HCT116 (cell line): ENCODE measurements at regions not wholly inside any gene's neighbourhood (a gene's known extent, or its start where the extent isn't known, plus 50 kb on each side); places are given as distances from the start of the nearest gene placed in this dataset.

Experiments used
- ATAC-seq: fragments of 200-7000 bp; cut with Tn5 transposase; 2 replicates; pipeline ENCODE4 v1.9.1; 2020; ENCODE audit warnings: mild to moderate bottlenecking, moderate library complexity
- BruUV-seq: library from RNA; stranded (reverse); fragments of 400-500 nt; replicated peaks from 2 replicates; lab custom pipeline; 2021; lab: Mats Ljungman, UMichigan
- CTCF ChIA-PET: fragments of 300-600 bp; sonication (Branson Sonifier 250); formaldehyde crosslinking; loops from one replicate; lab custom pipeline; 2021; ENCODE audit warnings: antibody characterized with exemption; lab: Charles Lee
- POLR2A ChIA-PET: fragments of 300-600, 350-600 bp; sonication (Branson Sonifier 250); formaldehyde crosslinking; loops from one replicate; lab custom pipeline; 2021; ENCODE audit warnings: antibody characterized with exemption; lab: Charles Lee
- RAD21 ChIA-PET, 2 experiments: fragments of 300-600 bp; sonication (Branson Sonifier 250); formaldehyde crosslinking; loops; one replicate each; lab custom pipeline; 2023; ENCODE audit warnings: low total read pairs in 2 of 2; ENCODE audit not compliant: uncharacterized antibody in 2 of 2, unreplicated experiment in 2 of 2, low non-redundant PET in 1 of 2; lab: Charles Lee
- DNase-seq: peaks from one replicate; pipeline ENCODE4 v3.0.0-alpha.2; 2010; ENCODE audit warnings: low read depth, low spot score
- H2AFZ ChIP-seq: fragments of 200-600 bp; shearing (Covaris generic), sonication (generic); 2 replicates; pipeline ENCODE4 v1.6.1; 2017; ENCODE audit warnings: low read depth, mixed run types, mixed read lengths, antibody characterized with exemption, low read length; ENCODE audit not compliant: poor library complexity, severe bottlenecking
- H3K27ac ChIP-seq: 2 replicates; pipeline ENCODE4 v1.5.1; 2012; ENCODE audit warnings: low read depth, low read length
- H3K27me3 ChIP-seq: fragments of 200-600 bp; sonication (generic); 2 replicates; pipeline ENCODE4 v1.6.1; 2016; ENCODE audit warnings: mixed run types, low read length, mixed read lengths; ENCODE audit not compliant: insufficient read depth
- H3K36me3 ChIP-seq, 2 experiments: fragments of 200-500 bp in 1 of 2; fragments of 200-600 bp in 1 of 2; sonication (Bioruptor generic) in 1 of 2; sonication (generic) in 1 of 2; 2 replicates each; pipeline versions ENCODE4 v1.5.1 to v1.6.1; 2014 to 2016; ENCODE audit warnings: low read length in 2 of 2, inconsistent platforms in 1 of 2, mixed read lengths in 1 of 2, mixed run types in 1 of 2; ENCODE audit not compliant: insufficient read depth in 2 of 2, control insufficient read depth in 1 of 2
- H3K4me1 ChIP-seq, 2 experiments: fragments of 200-600 bp in 1 of 2; sonication (generic) in 1 of 2; 2 replicates each; pipeline versions ENCODE4 v1.5.1 to v1.6.1; 2012 to 2017; ENCODE audit warnings: low read length in 2 of 2, inconsistent platforms in 1 of 2, mild to moderate bottlenecking in 1 of 2, mixed read lengths in 1 of 2, mixed run types in 1 of 2, moderate library complexity in 1 of 2; ENCODE audit not compliant: insufficient read depth in 2 of 2, control insufficient read depth in 1 of 2
- H3K4me2 ChIP-seq: fragments of 200-600 bp; sonication (generic); 2 replicates; pipeline ENCODE4 v1.6.1; 2017; ENCODE audit warnings: mixed run types, low read length, mixed read lengths
- H3K4me3 ChIP-seq, 2 experiments: fragments of 200-600 bp in 1 of 2; sonication (generic) in 1 of 2; replicated peaks in 1 of 2; 2 replicates each; pipeline ENCODE4 v1.5.1; 2011 to 2016; ENCODE audit warnings: low read length in 2 of 2, control low read depth in 1 of 2, low read depth in 1 of 2, mild to moderate bottlenecking in 1 of 2, mixed read lengths in 1 of 2, mixed run types in 1 of 2
- H3K79me2 ChIP-seq: fragments of 200-600 bp; sonication (generic); 2 replicates; pipeline ENCODE4 v1.6.1; 2017; ENCODE audit warnings: mild to moderate bottlenecking, mixed run types, low read length, moderate library complexity, mixed read lengths; ENCODE audit not compliant: insufficient read depth
- H3K9ac ChIP-seq: fragments of 200-600 bp; sonication (generic); 2 replicates; pipeline ENCODE4 v1.6.1; 2016; ENCODE audit warnings: low read length, mixed read lengths
- H3K9me2 ChIP-seq: fragments of 200-600 bp; sonication (generic), shearing (Covaris generic); 2 replicates; pipeline ENCODE4 v1.6.1; 2017; ENCODE audit warnings: mixed run types, mild to moderate bottlenecking, moderate library complexity; ENCODE audit not compliant: insufficient read depth
- H3K9me3 ChIP-seq, 2 experiments: fragments of 200-500 bp in 1 of 2; fragments of 200-600 bp in 1 of 2; sonication (Bioruptor generic) in 1 of 2; sonication (generic) in 1 of 2; 2 replicates each; pipeline ENCODE4 v1.6.1; 2014 to 2017; ENCODE audit warnings: low read length in 2 of 2, mixed read lengths in 2 of 2, inconsistent platforms in 1 of 2, low read depth in 1 of 2, mild to moderate bottlenecking in 1 of 2, mixed run types in 1 of 2, moderate library complexity in 1 of 2; ENCODE audit not compliant: control insufficient read depth in 1 of 2, insufficient read depth in 1 of 2
- H4K20me1 ChIP-seq: fragments of 200-600 bp; sonication (generic), shearing (Covaris generic); 2 replicates; pipeline ENCODE4 v1.6.1; 2017; ENCODE audit warnings: mixed run types, mild to moderate bottlenecking, moderate library complexity; ENCODE audit not compliant: insufficient read depth
- CEBPB ChIP-seq: IDR thresholded peaks from 2 replicates; pipeline ENCODE4 v1.6.1; 2012; ENCODE audit warnings: low read depth
- EGR1 ChIP-seq: IDR thresholded peaks from 2 replicates; pipeline ENCODE4 v1.6.1; 2012; ENCODE audit warnings: low read depth
- EZH2 ChIP-seq: fragments of 200-600 bp; sonication (generic); IDR thresholded peaks from 2 replicates; pipeline ENCODE4 v1.6.1; 2017; ENCODE audit warnings: antibody characterized with exemption, mixed run types
- EZH2phosphoT487 ChIP-seq: fragments of 200-600 bp; IDR thresholded peaks from 2 replicates; pipeline ENCODE4 v1.6.1; 2018; ENCODE audit warnings: antibody characterized with exemption, borderline replicate concordance
- JUND ChIP-seq: IDR thresholded peaks from 2 replicates; pipeline ENCODE4 v1.6.1; 2012
- POLR2A ChIP-seq: IDR thresholded peaks from 2 replicates; pipeline ENCODE4 v1.7.0; 2011; ENCODE audit warnings: borderline replicate concordance; ENCODE audit not compliant: insufficient read depth, insufficient read length; ENCODE audit errors: extremely low read depth
- POLR2AphosphoS5 ChIP-seq: IDR thresholded peaks from 2 replicates; pipeline ENCODE4 v1.6.1; 2011; ENCODE audit warnings: mild to moderate bottlenecking, low read depth, low read length, moderate library complexity
- SP1 ChIP-seq: IDR thresholded peaks from 2 replicates; pipeline ENCODE4 v1.6.1; 2012; ENCODE audit warnings: low read depth
- SRF ChIP-seq: IDR thresholded peaks from 2 replicates; pipeline ENCODE4 v1.6.1; 2012; ENCODE audit warnings: low read depth
- TCF7L2 ChIP-seq: IDR thresholded peaks from 2 replicates; pipeline ENCODE4 v1.7.0; 2011; ENCODE audit warnings: borderline replicate concordance, inconsistent platforms; ENCODE audit not compliant: insufficient read depth, insufficient read length; ENCODE audit errors: extremely low read depth
- YY1 ChIP-seq: IDR thresholded peaks from 2 replicates; pipeline ENCODE4 v1.6.1; 2011; ENCODE audit warnings: low read length, low read depth, moderate library complexity, mild to moderate bottlenecking; ENCODE audit not compliant: insufficient replicate concordance; ENCODE audit errors: extremely low read depth
- ZFX ChIP-seq: fragments of 450-650 bp; IDR thresholded peaks from 2 replicates; pipeline ENCODE4 v1.6.1; 2017
- intact Hi-C: fragments of 100-400 bp; cut with micrococcal nuclease; formaldehyde crosslinking; loops from 2 replicates; pipeline ENCODE4 v1.10.0; 2022
- TF ChIP-seq, protein P1 (sequence below): IDR thresholded peaks from 2 replicates; pipeline ENCODE4 v1.6.1; 2012; ENCODE audit warnings: low read depth
- TF ChIP-seq, protein P2 (sequence below): IDR thresholded peaks from 2 replicates; pipeline ENCODE4 v1.6.1; 2011; ENCODE audit warnings: mild to moderate bottlenecking, low read length, moderate library complexity; ENCODE audit not compliant: insufficient replicate concordance; ENCODE audit errors: extremely low read depth
- TF ChIP-seq, protein P3 (sequence below): IDR thresholded peaks from 2 replicates; pipeline ENCODE4 v1.6.1; 2012
- TF ChIP-seq, protein P4 (sequence below), 3 experiments: fragments of 200-600 bp in 1 of 3; sonication (generic) in 1 of 3; IDR thresholded peaks in 2 of 3; conservative IDR thresholded peaks in 1 of 3; 2 replicates each; pipeline ENCODE4 v1.5.1; 2012 to 2017; ENCODE audit warnings: low read depth in 2 of 3, low read length in 2 of 3, antibody characterized with exemption in 1 of 3, borderline replicate concordance in 1 of 3, control low read depth in 1 of 3, mild to moderate bottlenecking in 1 of 3, mixed read lengths in 1 of 3, mixed run types in 1 of 3, moderate library complexity in 1 of 3; ENCODE audit not compliant: insufficient read depth in 1 of 3

DNA sequence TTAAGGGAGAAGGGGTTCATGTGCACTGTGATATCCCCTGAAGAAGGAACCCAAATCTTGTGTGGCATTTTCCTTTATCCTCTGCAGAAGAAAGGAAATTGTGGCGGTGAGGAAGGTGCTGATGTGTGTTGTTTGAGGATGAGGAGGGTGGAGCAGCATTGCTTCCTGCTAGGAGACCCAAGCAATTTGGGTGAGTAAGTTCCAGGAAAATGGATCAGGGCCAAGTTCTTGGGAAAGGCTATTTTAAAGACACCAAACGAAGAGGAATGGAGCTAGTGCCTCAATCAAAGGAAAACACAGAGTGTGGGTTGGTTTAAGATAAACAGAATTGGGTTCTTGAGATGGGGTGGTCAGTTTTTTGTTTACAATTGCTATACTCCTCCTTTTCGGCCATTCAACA, 86.7 kb upstream of the MARK1 start:
- Histone ChIP-seq H3K27ac (no peak overlapping the region), H3K9me2 (no peaks in the 10 kb centered on the region), H3K9me3 (no peaks in the 10 kb centered on the region), H3K4me3 (no peak overlapping the region), H3K79me2 (no peaks in the 10 kb centered on the region), H4K20me1 (no peaks in the 10 kb centered on the region), H3K4me2 (no peak overlapping the region), H2AFZ (no peak overlapping the region), H3K36me3 (no peaks in the 10 kb centered on the region), H3K27me3 (no peaks in the 10 kb centered on the region), H3K9ac (no peak overlapping the region), H3K4me1 (no peaks in the 10 kb centered on the region)
- ChIA-PET POLR2A (no interaction called here), CTCF (no interaction called here), RAD21 (no interaction called here)
- intact Hi-C loops = no loop called here
- no TSS peak for BruUV-seq
- no peak for DNase-seq
- TF ChIP-seq POLR2AphosphoS5 (no peak), ZFX (no peak), JUND (no peak), SRF (no peak), SP1 (no peak), YY1 (no peak), EZH2phosphoT487 (no peak), CEBPB (no peak), EZH2 (no peak), TCF7L2 (no peak), POLR2A (no peak), EGR1 (no peak)
- TF ChIP-seq, protein P1, sequence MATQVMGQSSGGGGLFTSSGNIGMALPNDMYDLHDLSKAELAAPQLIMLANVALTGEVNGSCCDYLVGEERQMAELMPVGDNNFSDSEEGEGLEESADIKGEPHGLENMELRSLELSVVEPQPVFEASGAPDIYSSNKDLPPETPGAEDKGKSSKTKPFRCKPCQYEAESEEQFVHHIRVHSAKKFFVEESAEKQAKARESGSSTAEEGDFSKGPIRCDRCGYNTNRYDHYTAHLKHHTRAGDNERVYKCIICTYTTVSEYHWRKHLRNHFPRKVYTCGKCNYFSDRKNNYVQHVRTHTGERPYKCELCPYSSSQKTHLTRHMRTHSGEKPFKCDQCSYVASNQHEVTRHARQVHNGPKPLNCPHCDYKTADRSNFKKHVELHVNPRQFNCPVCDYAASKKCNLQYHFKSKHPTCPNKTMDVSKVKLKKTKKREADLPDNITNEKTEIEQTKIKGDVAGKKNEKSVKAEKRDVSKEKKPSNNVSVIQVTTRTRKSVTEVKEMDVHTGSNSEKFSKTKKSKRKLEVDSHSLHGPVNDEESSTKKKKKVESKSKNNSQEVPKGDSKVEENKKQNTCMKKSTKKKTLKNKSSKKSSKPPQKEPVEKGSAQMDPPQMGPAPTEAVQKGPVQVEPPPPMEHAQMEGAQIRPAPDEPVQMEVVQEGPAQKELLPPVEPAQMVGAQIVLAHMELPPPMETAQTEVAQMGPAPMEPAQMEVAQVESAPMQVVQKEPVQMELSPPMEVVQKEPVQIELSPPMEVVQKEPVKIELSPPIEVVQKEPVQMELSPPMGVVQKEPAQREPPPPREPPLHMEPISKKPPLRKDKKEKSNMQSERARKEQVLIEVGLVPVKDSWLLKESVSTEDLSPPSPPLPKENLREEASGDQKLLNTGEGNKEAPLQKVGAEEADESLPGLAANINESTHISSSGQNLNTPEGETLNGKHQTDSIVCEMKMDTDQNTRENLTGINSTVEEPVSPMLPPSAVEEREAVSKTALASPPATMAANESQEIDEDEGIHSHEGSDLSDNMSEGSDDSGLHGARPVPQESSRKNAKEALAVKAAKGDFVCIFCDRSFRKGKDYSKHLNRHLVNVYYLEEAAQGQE = no peak
- TF ChIP-seq, protein P2, sequence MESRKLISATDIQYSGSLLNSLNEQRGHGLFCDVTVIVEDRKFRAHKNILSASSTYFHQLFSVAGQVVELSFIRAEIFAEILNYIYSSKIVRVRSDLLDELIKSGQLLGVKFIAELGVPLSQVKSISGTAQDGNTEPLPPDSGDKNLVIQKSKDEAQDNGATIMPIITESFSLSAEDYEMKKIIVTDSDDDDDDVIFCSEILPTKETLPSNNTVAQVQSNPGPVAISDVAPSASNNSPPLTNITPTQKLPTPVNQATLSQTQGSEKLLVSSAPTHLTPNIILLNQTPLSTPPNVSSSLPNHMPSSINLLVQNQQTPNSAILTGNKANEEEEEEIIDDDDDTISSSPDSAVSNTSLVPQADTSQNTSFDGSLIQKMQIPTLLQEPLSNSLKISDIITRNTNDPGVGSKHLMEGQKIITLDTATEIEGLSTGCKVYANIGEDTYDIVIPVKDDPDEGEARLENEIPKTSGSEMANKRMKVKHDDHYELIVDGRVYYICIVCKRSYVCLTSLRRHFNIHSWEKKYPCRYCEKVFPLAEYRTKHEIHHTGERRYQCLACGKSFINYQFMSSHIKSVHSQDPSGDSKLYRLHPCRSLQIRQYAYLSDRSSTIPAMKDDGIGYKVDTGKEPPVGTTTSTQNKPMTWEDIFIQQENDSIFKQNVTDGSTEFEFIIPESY = no peak
- TF ChIP-seq, protein P3, sequence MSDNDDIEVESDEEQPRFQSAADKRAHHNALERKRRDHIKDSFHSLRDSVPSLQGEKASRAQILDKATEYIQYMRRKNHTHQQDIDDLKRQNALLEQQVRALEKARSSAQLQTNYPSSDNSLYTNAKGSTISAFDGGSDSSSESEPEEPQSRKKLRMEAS = no peak
- TF ChIP-seq, protein P4, sequence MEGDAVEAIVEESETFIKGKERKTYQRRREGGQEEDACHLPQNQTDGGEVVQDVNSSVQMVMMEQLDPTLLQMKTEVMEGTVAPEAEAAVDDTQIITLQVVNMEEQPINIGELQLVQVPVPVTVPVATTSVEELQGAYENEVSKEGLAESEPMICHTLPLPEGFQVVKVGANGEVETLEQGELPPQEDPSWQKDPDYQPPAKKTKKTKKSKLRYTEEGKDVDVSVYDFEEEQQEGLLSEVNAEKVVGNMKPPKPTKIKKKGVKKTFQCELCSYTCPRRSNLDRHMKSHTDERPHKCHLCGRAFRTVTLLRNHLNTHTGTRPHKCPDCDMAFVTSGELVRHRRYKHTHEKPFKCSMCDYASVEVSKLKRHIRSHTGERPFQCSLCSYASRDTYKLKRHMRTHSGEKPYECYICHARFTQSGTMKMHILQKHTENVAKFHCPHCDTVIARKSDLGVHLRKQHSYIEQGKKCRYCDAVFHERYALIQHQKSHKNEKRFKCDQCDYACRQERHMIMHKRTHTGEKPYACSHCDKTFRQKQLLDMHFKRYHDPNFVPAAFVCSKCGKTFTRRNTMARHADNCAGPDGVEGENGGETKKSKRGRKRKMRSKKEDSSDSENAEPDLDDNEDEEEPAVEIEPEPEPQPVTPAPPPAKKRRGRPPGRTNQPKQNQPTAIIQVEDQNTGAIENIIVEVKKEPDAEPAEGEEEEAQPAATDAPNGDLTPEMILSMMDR (IDR thresholded peaks at IDR 0.05 in 2 of 3, conservative IDR thresholded peaks at IDR 0.05 in 1 of 3; ENCODE audit: borderline replicate concordance in 1 of 3, insufficient read depth in 1 of 3, low read depth in 2 of 3, low read length in 2 of 3) = no peak
- TF ChIP-seq, all 23 proteins: peak for 0
- ATAC-seq = no peak
